ENCODE measurements at regions not wholly inside any gene's neighbourhood (a gene's known extent, or its start where the extent isn't known, plus 50 kb on each side); places are given as distances from the start of the nearest gene placed in this dataset.

DNA sequence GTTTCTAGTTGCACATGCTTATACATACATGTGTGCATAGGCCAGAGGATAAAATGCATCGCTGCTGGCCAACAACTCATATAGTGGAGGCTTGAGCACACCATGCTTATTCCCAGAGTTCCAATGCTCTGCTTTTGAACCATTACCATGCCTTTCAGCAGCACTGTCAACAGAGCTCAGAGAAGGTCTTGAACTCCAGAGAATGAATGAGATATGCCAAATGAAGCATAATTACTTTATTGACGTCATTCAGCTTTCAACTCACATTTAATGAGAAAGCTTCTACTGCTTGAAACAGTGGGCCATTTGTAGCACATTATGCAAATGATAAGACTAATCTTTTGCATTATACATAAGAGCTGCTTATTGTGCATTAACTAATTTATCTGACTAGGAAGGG is 765.3 kb upstream of the GRAMD2B start:
- TF ChIP-seq CTCF (conservative IDR thresholded peaks at IDR 0.05; ENCODE audit: low read length): no peak
- TF ChIP-seq EZH2phosphoT487 (IDR thresholded peaks at IDR 0.05; ENCODE audit: borderline replicate concordance, low read depth, low read length): no peak
